ENCODE measurements at regions not wholly inside any gene's neighbourhood (a gene's known extent, or its start where the extent isn't known, plus 50 kb on each side); places are given as distances from the start of the nearest gene placed in this dataset.
A peak's percentile ranks its signal among the peaks of the same experiment; 100 is the strongest.

GRCh38 chr21:27277110-27277509 lies 310.2 kb upstream of the ADAMTS5 start:
- Mint-ChIP-seq H3K27ac (peak overlapping the region; percentile 68 to 89 (median 76)), H3K9me3 (peaks cover 5% of the 10 kb centered on the region), H3K4me3 (no peak overlapping the region), H3K36me3 (ENCODE audit: low read depth) (no peaks in the 10 kb centered on the region), H3K4me1 (peaks cover 6% of the 10 kb centered on the region), H3K27me3 (ENCODE audit: low read depth) (no peaks in the 10 kb centered on the region)
- no peak for TF ChIP-seq CTCF (IDR thresholded peaks at IDR 0.05; ENCODE audit: unreplicated experiment in 3 of 3)

GRCh38 chr21:27275294-27275927 lies 308.5 kb upstream of the ADAMTS5 start:
- Mint-ChIP-seq H3K4me1 (peaks cover 9% of the 10 kb centered on the region), H3K36me3 (ENCODE audit: low read depth) (no peaks in the 10 kb centered on the region), H3K27me3 (ENCODE audit: low read depth) (no peaks in the 10 kb centered on the region), H3K4me3 (no peak overlapping the region), H3K27ac (peak overlapping the region; percentile 47 to 59 (median 58)), H3K9me3 (no peaks in the 10 kb centered on the region)
- TF ChIP-seq CTCF (IDR thresholded peaks at IDR 0.05; ENCODE audit: unreplicated experiment in 3 of 3): no peak

- H3K36me3 Mint-ChIP-seq (ENCODE audit: low read depth): no peaks in the 10 kb centered on the region
Observed at GRCh38 chr21:27269644-27270043, 302.8 kb upstream of the ADAMTS5 start.

GRCh38 chr21:27268290-27268689 lies 301.4 kb upstream of the ADAMTS5 start:
- no peak for TF ChIP-seq CTCF (IDR thresholded peaks at IDR 0.05; ENCODE audit: unreplicated experiment in 3 of 3)
- peaks cover 3% of the 10 kb centered on the region for H3K9me3 Mint-ChIP-seq
- peak overlapping the region in 2 of 3 experiments; percentile 94 to 96 for H3K27ac Mint-ChIP-seq
- H3K36me3 Mint-ChIP-seq (ENCODE audit: low read depth): no peaks in the 10 kb centered on the region
- H3K4me1 Mint-ChIP-seq: peaks cover 30% of the 10 kb centered on the region
- H3K27me3 Mint-ChIP-seq (ENCODE audit: low read depth): no peaks in the 10 kb centered on the region
- no peak overlapping the region for H3K4me3 Mint-ChIP-seq

More at GRCh38 chr21:27269644-27270043, 302.8 kb upstream of the ADAMTS5 start:
- TF ChIP-seq CTCF (IDR thresholded peaks at IDR 0.05; ENCODE audit: unreplicated experiment in 3 of 3): no peak
- H3K4me3 Mint-ChIP-seq: no peak overlapping the region
- no peaks in the 10 kb centered on the region for H3K27me3 Mint-ChIP-seq (ENCODE audit: low read depth)
- H3K9me3 Mint-ChIP-seq: peaks cover 3% of the 10 kb centered on the region
- H3K27ac Mint-ChIP-seq: peak overlapping the region in 2 of 3 experiments; percentile 94 to 96
- H3K4me1 Mint-ChIP-seq: peaks cover 30% of the 10 kb centered on the region

- TF ChIP-seq CTCF (IDR thresholded peaks at IDR 0.05; ENCODE audit: unreplicated experiment in 3 of 3): no peak
- Mint-ChIP-seq H3K27ac (no peak overlapping the region), H3K9me3 (peaks cover 6% of the 10 kb centered on the region), H3K4me3 (no peak overlapping the region), H3K36me3 (ENCODE audit: low read depth) (no peaks in the 10 kb centered on the region), H3K4me1 (peaks cover 20% of the 10 kb centered on the region), H3K27me3 (ENCODE audit: low read depth) (no peaks in the 10 kb centered on the region)
Observed at GRCh38 chr21:27265949-27266348, 299.1 kb upstream of the ADAMTS5 start.

GRCh38 chr21:27265492-27265891 lies 298.6 kb upstream of the ADAMTS5 start:
- TF ChIP-seq CTCF (IDR thresholded peaks at IDR 0.05; ENCODE audit: unreplicated experiment in 3 of 3): no peak
- Mint-ChIP-seq H3K36me3 (ENCODE audit: low read depth) (no peaks in the 10 kb centered on the region), H3K4me1 (peaks cover 20% of the 10 kb centered on the region), H3K27ac (no peak overlapping the region), H3K9me3 (peaks cover 6% of the 10 kb centered on the region), H3K27me3 (ENCODE audit: low read depth) (no peaks in the 10 kb centered on the region), H3K4me3 (no peak overlapping the region)

Data from nephron (organoid).